GM10248 (cell line): ENCODE measurements at regions not wholly inside any gene's neighbourhood (a gene's known extent, or its start where the extent isn't known, plus 50 kb on each side); places are given as distances from the start of the nearest gene placed in this dataset.

Experiments
- CTCF ChIA-PET: fragments of 300-600 bp; sonication (Branson Sonifier 250); formaldehyde crosslinking; extraction: SDS; loops from one replicate; lab custom pipeline; 2021; ENCODE audit warnings: antibody characterized with exemption; lab: Yijun Ruan, JAX
- POLR2A ChIA-PET: fragments of 350-650 bp; sonication (Branson Sonifier 250); formaldehyde crosslinking; extraction: SDS; loops from one replicate; lab custom pipeline; 2020; ENCODE audit warnings: antibody characterized with exemption; lab: Yijun Ruan, JAX
- DNase-seq: peaks from one replicate; pipeline ENCODE4 v3.0.0; 2012; ENCODE audit errors: extremely low spot score
- TF ChIP-seq, protein P1 (sequence below): IDR thresholded peaks from 2 replicates; pipeline ENCODE4 v1.5.1; 2012; ENCODE audit warnings: mild to moderate bottlenecking, low read depth; ENCODE audit errors: extremely low read depth, missing control alignments, control extremely low read depth

DNA sequence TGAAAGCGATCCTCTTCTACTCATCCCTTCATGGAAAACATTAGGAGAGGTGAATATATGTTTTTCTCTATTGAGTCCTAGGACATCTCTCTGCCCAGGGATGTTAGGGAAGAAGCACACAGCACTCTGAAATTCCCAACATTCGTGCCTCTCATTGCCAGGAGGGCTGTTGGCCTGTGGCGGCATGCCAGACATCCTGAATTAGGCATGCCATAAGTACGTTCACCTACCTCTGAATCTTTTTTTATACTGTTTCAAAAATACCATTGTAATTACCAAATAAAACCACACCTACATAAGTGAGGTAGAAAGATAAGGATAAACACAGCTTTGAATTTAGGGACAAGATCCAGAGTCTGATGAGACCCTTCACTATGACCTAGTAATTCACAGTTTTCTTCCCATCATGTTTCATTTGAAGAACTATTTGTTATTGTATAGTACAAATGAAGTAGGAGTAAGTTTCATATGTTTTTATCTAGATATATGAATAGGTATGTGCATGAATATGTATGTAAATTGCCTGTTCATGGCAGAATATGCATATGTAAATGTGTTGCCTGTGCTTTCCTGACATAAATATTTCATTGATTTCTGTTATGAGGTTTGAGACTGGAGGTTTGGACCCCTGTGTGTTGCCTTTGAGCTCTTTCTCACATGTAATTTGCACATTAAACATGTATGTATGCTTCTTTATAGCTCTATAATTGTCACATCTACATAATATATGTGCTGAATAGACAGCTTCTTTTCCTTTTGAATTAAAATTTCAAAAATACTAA lies 66.6 kb upstream of the STAM2 start:
- TF ChIP-seq, protein P1, sequence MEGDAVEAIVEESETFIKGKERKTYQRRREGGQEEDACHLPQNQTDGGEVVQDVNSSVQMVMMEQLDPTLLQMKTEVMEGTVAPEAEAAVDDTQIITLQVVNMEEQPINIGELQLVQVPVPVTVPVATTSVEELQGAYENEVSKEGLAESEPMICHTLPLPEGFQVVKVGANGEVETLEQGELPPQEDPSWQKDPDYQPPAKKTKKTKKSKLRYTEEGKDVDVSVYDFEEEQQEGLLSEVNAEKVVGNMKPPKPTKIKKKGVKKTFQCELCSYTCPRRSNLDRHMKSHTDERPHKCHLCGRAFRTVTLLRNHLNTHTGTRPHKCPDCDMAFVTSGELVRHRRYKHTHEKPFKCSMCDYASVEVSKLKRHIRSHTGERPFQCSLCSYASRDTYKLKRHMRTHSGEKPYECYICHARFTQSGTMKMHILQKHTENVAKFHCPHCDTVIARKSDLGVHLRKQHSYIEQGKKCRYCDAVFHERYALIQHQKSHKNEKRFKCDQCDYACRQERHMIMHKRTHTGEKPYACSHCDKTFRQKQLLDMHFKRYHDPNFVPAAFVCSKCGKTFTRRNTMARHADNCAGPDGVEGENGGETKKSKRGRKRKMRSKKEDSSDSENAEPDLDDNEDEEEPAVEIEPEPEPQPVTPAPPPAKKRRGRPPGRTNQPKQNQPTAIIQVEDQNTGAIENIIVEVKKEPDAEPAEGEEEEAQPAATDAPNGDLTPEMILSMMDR: no peak
- ChIA-PET CTCF (interaction anchor here (0.9 to 1.2 kb wide), 3 partner anchors 10 to 394 kb away, joined by 3 read pairs; no protein-coding TSS in a partner anchor), POLR2A (no interaction called here)
- DNase-seq: no peak

DNA sequence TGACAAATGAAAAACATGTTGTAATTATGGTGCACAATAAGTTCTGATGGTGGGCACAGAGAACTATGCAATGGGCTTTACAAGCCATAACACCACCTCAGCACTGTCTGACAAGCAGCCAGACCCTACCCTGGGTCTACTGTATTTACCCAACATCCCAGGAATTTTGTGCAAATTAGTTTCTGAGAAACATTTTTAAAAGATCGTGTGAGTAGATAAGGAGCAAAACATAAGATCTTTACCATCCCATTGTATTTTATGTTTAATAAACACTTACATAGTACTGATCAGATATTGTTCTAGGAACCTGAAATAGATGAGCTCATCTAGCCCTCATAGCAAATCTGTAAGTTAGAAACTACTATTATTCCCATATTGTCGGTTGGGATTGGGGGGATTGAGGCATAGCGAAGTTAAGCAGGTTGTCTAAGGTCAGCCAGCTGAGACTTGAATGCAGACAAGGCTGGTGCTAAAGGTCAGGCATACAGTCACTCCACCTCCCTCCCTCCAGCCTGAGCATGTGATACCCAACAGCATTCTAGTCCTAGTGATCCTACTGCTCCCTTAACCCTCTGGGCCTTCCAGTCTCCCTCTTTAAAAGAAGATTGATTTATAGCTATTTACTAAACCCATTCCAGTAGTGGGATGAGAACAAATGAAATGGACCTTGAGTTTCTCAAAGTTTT lies 67.4 kb upstream of the STAM2 start:
- no peak for DNase-seq
- TF ChIP-seq, protein P1: no peak
- ChIA-PET POLR2A (no interaction called here), CTCF (interaction anchor here (0.9 to 1.2 kb wide), 3 partner anchors 10 to 393 kb away, joined by 3 read pairs; no protein-coding TSS in a partner anchor)

DNA sequence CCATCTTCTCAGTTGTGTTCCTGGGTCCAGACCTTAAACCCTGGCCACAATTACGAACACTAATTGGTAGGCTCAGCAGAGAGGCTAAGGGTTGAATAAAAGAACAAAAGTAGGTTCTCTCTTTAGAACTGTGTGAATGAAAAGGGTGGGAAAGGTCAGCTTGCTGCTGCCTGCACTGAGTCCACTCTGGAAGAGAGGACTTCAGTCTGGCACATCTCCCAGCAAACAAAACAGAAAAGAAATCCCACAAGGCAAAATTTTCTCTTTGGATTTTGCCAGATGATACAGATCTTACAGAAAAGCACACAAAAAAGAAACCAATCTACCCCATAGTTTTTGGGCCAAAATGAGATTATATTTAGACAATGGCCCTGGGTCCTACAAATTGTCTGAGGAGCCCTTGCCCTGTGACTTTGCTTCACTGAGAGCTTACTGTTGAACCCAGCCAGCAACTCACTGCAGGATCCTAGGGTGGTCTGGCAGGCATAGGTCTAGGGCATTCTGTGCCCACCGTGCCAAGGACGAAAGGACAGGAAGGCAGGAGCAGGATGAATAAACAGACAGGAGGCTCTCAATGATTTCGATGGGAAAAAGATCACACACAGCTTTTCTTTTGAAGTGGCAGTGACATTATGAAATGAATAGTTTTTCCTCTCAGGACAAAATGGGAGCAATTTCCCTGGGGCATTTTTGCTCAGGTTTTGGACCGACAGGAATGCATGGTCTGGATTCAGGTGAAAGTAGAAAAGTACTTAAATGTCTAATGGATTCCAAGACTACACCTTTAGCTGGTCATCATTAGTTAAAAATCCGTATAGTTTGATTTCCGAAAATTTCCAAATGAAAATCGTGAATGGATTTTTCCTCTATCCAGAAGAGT lies 68.4 kb upstream of the STAM2 start:
- ChIA-PET CTCF (interaction anchor here (2.2 kb wide), 1 partner anchor 12 kb away, joined by 5 read pairs; no protein-coding TSS in a partner anchor), POLR2A (no interaction called here)
- DNase-seq: no peak
- TF ChIP-seq, protein P1: no peak

DNA sequence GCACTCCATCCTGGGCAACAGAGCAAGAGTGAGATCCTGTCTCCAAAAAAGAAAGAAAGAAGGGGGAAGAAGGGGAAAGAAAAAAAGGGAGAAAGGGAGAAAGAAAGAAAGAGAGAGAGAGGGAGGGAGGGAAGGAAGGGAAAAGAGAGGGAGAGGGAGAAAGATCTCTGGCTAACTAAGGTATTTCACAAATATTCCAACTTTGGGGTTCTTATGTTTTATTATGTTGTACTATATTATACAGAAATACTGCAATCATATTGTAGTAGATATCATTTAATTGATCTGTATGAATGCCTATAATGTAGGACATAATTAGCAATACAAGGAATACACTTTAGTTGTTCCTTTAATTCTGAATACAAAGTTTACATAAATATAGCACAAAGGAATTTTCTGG lies 70.1 kb upstream of the STAM2 start:
- DNase-seq: no peak
- ChIA-PET POLR2A (no interaction called here), CTCF (interaction anchor here (2.2 kb wide), 1 partner anchor 10 kb away, joined by 5 read pairs; no protein-coding TSS in a partner anchor)
- TF ChIP-seq, protein P1: no peak

DNA sequence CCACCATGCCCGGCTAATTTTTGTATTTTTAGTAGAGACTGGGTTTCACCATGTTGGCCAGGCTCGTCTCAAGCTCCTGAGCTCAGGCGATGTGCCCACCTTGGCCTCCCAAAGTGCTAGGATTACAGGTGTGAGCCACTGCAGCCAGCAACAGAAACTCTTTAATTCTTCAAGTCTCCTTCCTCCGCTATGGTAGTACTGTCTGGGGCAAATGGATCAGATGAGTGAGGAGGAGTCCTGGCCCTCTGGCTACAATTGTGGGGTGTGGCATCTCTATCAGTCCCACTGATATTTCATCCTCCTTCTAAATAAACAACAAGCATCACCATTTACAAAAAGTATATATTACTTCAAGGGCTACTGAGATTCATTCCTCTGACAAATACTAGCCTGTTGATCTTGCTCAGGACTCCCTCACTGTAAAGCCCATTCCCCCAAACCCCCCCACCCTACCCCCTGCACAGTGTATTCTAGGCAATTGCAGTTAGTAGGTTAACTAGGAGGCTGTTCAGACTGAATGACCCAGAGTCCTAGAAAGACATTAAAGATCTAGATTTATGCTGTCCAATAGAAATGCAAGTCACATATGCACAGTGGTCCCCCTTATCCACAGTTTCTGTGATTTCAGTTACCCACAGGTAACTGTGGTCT lies 71.2 kb upstream of the STAM2 start:
- ChIA-PET POLR2A (interaction anchor here (0.6 kb wide), 1 partner anchor 47 kb away, joined by 3 read pairs; no protein-coding TSS in a partner anchor), CTCF (no interaction called here)
- TF ChIP-seq, protein P1: no peak
- no peak for DNase-seq
